ENCODE measurements at regions not wholly inside any gene's neighbourhood (a gene's known extent, or its start where the extent isn't known, plus 50 kb on each side); places are given as distances from the start of the nearest gene placed in this dataset.

- TF ChIP-seq, protein P1, sequence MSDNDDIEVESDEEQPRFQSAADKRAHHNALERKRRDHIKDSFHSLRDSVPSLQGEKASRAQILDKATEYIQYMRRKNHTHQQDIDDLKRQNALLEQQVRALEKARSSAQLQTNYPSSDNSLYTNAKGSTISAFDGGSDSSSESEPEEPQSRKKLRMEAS (IDR thresholded peaks at IDR 0.05): no peak
- TF ChIP-seq POLR2A (IDR thresholded peaks at IDR 0.05; ENCODE audit: insufficient read depth in 1 of 2, low read depth in 2 of 2, low read length in 2 of 2) (no peak), BRD4 (CRISPR knock-in tag; IDR thresholded peaks at IDR 0.05) (no peak), EP300 (IDR thresholded peaks at IDR 0.05; ENCODE audit: low read depth in 2 of 2, low read length in 2 of 2) (no peak), EP300 (CRISPR knock-in tag; IDR thresholded peaks at IDR 0.05; ENCODE audit: borderline replicate concordance) (no peak), ZFP36 (IDR thresholded peaks at IDR 0.05; ENCODE audit: borderline replicate concordance, low read depth, low read length, partially characterized antibody) (no peak), TAF1 (CRISPR knock-in tag; IDR thresholded peaks at IDR 0.05) (no peak), CREB3 (CRISPR knock-in tag; IDR thresholded peaks at IDR 0.05) (no peak), CTCF (CRISPR knock-in tag; IDR thresholded peaks at IDR 0.05) (no peak), CBX2 (IDR thresholded peaks at IDR 0.05; ENCODE audit: low read depth, low read length) (no peak), CBX2 (CRISPR knock-in tag; IDR thresholded peaks at IDR 0.05; ENCODE audit: low read depth) (no peak), MTA1 (CRISPR knock-in tag; IDR thresholded peaks at IDR 0.05; ENCODE audit: borderline replicate concordance) (no peak), HNF4G (IDR thresholded peaks at IDR 0.05; ENCODE audit: borderline replicate concordance, low read depth, low read length) (no peak), HNF4G (CRISPR knock-in tag; IDR thresholded peaks at IDR 0.05; ENCODE audit: borderline replicate concordance, low read depth) (no peak), NBN (conservative IDR thresholded peaks at IDR 0.05) (no peak)
- TF ChIP-seq, protein P2, sequence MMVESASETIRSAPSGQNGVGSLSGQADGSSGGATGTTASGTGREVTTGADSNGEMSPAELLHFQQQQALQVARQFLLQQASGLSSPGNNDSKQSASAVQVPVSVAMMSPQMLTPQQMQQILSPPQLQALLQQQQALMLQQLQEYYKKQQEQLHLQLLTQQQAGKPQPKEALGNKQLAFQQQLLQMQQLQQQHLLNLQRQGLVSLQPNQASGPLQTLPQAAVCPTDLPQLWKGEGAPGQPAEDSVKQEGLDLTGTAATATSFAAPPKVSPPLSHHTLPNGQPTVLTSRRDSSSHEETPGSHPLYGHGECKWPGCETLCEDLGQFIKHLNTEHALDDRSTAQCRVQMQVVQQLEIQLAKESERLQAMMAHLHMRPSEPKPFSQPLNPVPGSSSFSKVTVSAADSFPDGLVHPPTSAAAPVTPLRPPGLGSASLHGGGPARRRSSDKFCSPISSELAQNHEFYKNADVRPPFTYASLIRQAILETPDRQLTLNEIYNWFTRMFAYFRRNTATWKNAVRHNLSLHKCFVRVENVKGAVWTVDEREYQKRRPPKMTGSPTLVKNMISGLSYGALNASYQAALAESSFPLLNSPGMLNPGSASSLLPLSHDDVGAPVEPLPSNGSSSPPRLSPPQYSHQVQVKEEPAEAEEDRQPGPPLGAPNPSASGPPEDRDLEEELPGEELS (CRISPR knock-in tag; IDR thresholded peaks at IDR 0.05): no peak
- TF ChIP-seq, protein P3, sequence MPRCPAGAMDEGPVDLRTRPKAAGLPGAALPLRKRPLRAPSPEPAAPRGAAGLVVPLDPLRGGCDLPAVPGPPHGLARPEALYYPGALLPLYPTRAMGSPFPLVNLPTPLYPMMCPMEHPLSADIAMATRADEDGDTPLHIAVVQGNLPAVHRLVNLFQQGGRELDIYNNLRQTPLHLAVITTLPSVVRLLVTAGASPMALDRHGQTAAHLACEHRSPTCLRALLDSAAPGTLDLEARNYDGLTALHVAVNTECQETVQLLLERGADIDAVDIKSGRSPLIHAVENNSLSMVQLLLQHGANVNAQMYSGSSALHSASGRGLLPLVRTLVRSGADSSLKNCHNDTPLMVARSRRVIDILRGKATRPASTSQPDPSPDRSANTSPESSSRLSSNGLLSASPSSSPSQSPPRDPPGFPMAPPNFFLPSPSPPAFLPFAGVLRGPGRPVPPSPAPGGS (CRISPR knock-in tag; IDR thresholded peaks at IDR 0.05): no peak
These were observed 170.7 kb upstream of the SMARCAD1 start for GRCh38 chr4:94036964-94037363.

Measured in HepG2 (cell line).